Tibial artery (tissue), 4 donors: ENCODE measurements at regions not wholly inside any gene's neighbourhood (a gene's known extent, or its start where the extent isn't known, plus 50 kb on each side); places are given as distances from the start of the nearest gene placed in this dataset.
A peak's percentile ranks its signal among the peaks of the same experiment; 100 is the strongest.

ENCODE experiments used
- DNase-seq, 2 donors: peaks; one replicate each; pipeline ENCODE4 v3.0.0-alpha.2; 2019
- H3K27ac ChIP-seq, 2 donors: fragments of 200-600 bp; sonication (generic) in 1 of 2; 1 replicate in 1 of 2; 2 replicates in 1 of 2; pipeline ENCODE4 v1.5.1; 2018 to 2019; ENCODE audit warnings: mild to moderate bottlenecking in 1 of 2
- H3K27me3 ChIP-seq, 2 donors: fragments of 200-600 bp; sonication (generic) in 1 of 2; one replicate each; pipeline versions ENCODE4 v1.5.1 to v1.6.0; 2016 to 2019
- H3K36me3 ChIP-seq, 3 donors: fragments of 200-600 bp; sonication (generic) in 2 of 3; one replicate each; pipeline ENCODE4 v1.5.1; 2016 to 2019; ENCODE audit warnings: mild to moderate bottlenecking in 2 of 3
- H3K4me1 ChIP-seq, 4 donors: fragments of 200-600 bp; sonication (generic) in 2 of 4; 1 replicate in 3 of 4; 2 replicates in 1 of 4; pipeline ENCODE4 v1.5.1; 2016 to 2019
- H3K4me3 ChIP-seq, 2 donors: fragments of 200-600 bp; sonication (generic) in 1 of 2; 1 replicate in 1 of 2; 2 replicates in 1 of 2; pipeline ENCODE4 v1.5.1; 2018 to 2019; ENCODE audit warnings: mild to moderate bottlenecking in 2 of 2
- H3K9me3 ChIP-seq, 3 donors: fragments of 200-600 bp; sonication (generic) in 1 of 3; one replicate each; pipeline ENCODE4 v1.5.1; 2016 to 2019
- intact Hi-C: fragments of 100-400 bp; cut with DNase I; formaldehyde crosslinking; loops from one replicate; pipeline ENCODE4 v1.15.0; 2023; ENCODE audit warnings: low total_unique reads
- TF ChIP-seq, protein P1 (sequence below), 2 experiments: fragments of 200-600 bp in 1 of 2; fragments of 450-650 bp in 1 of 2; IDR thresholded peaks; one replicate each; pipeline ENCODE4 v1.5.1; 2017 to 2019; ENCODE audit warnings: antibody characterized with exemption in 2 of 2, mild to moderate bottlenecking in 1 of 2, moderate library complexity in 1 of 2

DNA sequence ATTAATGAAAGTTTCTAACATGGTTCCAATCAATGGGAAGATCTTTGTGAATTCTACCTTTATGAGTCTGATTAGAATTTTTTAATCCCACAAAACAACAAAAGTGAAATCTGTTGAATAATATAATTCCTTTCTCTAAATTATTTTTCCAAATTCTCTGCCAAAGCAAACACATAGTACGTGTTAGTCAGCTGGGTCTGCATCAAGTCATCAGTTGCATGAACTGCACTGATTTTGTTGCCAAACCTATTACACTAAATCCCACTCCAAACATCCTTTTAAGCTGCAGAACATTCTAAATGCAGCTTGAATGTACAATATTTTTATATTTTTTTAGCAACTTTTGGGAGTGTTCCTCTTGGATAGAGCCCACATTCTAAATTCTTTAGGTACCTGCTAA, 199.0 kb upstream of the HSF2 start:
- no peak for DNase-seq
- Histone ChIP-seq H3K36me3 (no peaks in the 10 kb centered on the region), H3K9me3 (no peaks in the 10 kb centered on the region), H3K27ac (no peak overlapping the region), H3K27me3 (no peaks in the 10 kb centered on the region), H3K4me1 (peaks cover 0 to 8% (median 0%) of the 10 kb centered on the region in 4 donors), H3K4me3 (no peak overlapping the region)
- intact Hi-C loops = no loop called here
- TF ChIP-seq, protein P1, sequence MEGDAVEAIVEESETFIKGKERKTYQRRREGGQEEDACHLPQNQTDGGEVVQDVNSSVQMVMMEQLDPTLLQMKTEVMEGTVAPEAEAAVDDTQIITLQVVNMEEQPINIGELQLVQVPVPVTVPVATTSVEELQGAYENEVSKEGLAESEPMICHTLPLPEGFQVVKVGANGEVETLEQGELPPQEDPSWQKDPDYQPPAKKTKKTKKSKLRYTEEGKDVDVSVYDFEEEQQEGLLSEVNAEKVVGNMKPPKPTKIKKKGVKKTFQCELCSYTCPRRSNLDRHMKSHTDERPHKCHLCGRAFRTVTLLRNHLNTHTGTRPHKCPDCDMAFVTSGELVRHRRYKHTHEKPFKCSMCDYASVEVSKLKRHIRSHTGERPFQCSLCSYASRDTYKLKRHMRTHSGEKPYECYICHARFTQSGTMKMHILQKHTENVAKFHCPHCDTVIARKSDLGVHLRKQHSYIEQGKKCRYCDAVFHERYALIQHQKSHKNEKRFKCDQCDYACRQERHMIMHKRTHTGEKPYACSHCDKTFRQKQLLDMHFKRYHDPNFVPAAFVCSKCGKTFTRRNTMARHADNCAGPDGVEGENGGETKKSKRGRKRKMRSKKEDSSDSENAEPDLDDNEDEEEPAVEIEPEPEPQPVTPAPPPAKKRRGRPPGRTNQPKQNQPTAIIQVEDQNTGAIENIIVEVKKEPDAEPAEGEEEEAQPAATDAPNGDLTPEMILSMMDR (IDR thresholded peaks at IDR 0.05) = no peak

GRCh38 chr6:122202576-122203137, 196.8 kb upstream of the HSF2 start:
- H3K9me3 ChIP-seq = no peaks in the 10 kb centered on the region
- no peak overlapping the region for H3K4me3 ChIP-seq
- no peak overlapping the region for H3K27ac ChIP-seq
- peaks cover 0 to 8% (median 0%) of the 10 kb centered on the region in 4 donors for H3K4me1 ChIP-seq
- intact Hi-C loops = no loop called here
- TF ChIP-seq, protein P1 (IDR thresholded peaks at IDR 0.05) = no peak
- no peak for DNase-seq
- no peaks in the 10 kb centered on the region for H3K27me3 ChIP-seq
- no peaks in the 10 kb centered on the region for H3K36me3 ChIP-seq

DNA sequence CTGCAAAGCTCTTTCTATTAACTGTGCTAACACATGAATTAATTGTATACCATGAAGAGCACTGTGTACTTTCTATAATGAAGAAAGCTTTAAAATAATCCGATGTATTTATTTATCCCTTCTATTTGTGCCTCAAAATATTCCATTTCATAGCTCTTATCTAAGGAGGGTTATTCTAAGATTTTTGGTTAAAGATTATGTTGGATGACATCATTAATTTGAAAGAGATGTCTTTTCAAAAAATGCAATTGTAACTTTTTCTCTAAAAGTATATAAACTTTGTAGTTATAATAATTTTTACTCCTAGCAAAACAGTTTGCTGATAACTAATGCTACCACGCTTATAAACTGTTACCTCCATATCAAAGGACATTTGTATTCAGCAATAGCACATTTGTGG, 192.4 kb upstream of the HSF2 start:
- Histone ChIP-seq H3K27ac (no peak overlapping the region), H3K9me3 (no peaks in the 10 kb centered on the region), H3K27me3 (no peaks in the 10 kb centered on the region), H3K36me3 (no peaks in the 10 kb centered on the region), H3K4me3 (no peak overlapping the region), H3K4me1 (no peaks in the 10 kb centered on the region)
- TF ChIP-seq, protein P1 (IDR thresholded peaks at IDR 0.05) = no peak
- intact Hi-C loops = no loop called here
- DNase-seq = no peak

DNA sequence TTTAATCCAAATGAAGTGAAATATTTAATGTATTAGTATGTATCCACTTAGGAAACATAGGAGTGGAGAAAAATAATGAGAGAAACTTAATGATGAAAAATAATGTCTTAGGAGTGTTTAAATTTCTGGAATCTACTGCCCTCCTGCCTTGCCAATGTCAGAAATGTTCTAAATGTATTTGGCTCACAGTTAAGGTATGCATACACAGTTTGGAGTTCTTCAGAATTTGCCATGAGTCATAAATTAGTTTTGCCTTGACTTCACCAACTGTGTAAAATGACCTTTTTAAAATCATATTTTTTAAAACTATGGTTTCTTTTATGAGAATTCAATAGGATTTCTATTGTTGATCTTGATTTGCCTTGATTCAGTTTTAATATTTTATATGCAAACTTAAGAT, 191.7 kb upstream of the HSF2 start:
- intact Hi-C loops = no loop called here
- Histone ChIP-seq H3K36me3 (no peaks in the 10 kb centered on the region), H3K27me3 (no peaks in the 10 kb centered on the region), H3K9me3 (no peaks in the 10 kb centered on the region), H3K4me1 (no peaks in the 10 kb centered on the region), H3K27ac (no peak overlapping the region), H3K4me3 (no peak overlapping the region)
- no peak for DNase-seq
- TF ChIP-seq, protein P1 (IDR thresholded peaks at IDR 0.05) = no peak

DNA sequence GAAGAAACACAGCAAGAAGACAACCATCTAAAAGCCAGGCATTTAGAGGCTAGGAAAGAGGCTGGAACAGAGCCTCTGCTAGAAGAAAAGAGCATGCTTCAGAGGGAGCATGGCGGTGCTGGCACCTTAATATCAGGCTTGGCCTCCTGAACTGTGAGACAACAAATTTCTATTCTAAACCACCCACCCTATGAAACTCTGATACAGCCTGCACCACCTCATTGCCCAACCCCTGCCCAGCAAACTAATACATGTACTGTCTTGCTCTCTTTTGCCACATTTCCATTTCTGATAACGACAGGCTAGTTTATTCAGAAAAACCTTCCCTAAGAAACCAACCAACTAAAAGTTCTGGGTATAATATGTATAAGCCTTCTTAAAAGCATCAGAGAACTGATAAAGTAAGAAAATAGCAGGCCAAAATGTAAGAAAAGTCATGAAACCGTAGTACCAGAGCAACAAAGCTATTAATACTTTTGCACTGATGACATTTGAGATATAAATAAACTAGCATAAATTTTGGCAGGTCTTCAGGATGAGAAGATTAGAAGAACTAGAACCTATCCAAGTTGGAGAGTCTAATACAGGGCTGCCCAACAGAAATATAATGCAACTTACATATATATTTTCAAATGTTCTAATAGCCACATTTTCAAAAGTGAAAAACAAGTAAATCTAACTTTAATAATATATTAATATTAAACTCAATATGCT, 184.7 kb upstream of the HSF2 start:
- H3K27ac ChIP-seq = peak overlapping the region in 1 of 2 donors; percentile 47

More for the DNA sequence above, 184.7 kb upstream of the HSF2 start:
- Histone ChIP-seq H3K27me3 (no peaks in the 10 kb centered on the region), H3K4me1 (peaks cover 0 to 8% (median 0%) of the 10 kb centered on the region in 4 donors), H3K9me3 (no peaks in the 10 kb centered on the region), H3K4me3 (no peak overlapping the region), H3K36me3 (no peaks in the 10 kb centered on the region)
- DNase-seq = no peak
- intact Hi-C loops = no loop called here
- TF ChIP-seq, protein P1 (IDR thresholded peaks at IDR 0.05) = no peak
